Gastrocnemius medialis (tissue), 4 donors: ENCODE measurements at regions not wholly inside any gene's neighbourhood (a gene's known extent, or its start where the extent isn't known, plus 50 kb on each side); places are given as distances from the start of the nearest gene placed in this dataset.

Source experiments
- POLR2A ChIP-seq, 2 donors: fragments of 450-650 bp; IDR thresholded peaks; one replicate each; pipeline ENCODE4 v1.6.1; 2017; ENCODE audit warnings: antibody characterized with exemption in 2 of 2, mild to moderate bottlenecking in 2 of 2, moderate library complexity in 2 of 2
- TF ChIP-seq, protein P1 (sequence below), 5 experiments: fragments of 450-650 bp in 3 of 5; fragments of 200-600 bp in 2 of 5; sonication (generic) in 2 of 5; IDR thresholded peaks in 4 of 5; conservative IDR thresholded peaks in 1 of 5; 1 replicate in 4 of 5; 2 replicates in 1 of 5; pipeline ENCODE4 v1.5.1; 2016 to 2019; ENCODE audit warnings: antibody characterized with exemption in 5 of 5, mild to moderate bottlenecking in 3 of 5, moderate library complexity in 3 of 5

DNA sequence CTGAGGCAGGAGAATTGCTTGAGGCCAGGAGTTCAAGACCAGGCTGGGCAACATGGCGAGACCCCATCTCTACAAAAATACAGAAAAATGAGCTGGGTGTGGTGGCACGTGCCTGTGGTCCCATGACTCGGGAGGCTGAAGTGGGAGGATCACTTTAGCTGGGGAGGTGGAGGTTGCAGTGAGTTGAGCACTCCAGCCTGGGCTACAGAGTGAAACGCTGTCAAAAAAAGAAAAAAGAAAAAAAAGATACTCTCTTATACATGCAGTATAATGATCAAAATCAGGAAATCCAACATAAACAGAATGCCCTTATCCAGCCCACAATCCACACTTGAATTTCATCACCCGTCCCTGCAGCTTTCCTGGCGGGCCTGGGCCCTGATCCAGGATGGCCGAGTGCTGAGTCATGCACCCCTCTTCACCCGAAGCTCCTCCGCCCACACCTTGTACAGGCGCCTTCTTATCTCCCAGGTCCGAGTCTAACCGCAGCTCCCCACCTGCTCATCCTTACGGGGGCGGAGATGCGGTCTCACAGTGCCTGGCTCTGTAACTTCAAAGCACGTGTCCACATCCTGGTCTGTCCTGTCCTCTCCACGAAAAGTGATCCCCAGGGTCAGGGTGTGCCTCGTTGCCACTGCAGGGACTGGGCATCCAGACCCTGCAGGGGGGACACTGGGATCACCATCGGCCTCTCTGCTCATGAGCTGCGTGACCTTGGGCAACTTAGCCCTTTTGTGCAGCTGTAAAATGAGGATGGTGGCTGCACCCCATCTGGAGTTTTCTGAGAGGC, 120.2 kb upstream of the SLC45A1 start:
- TF ChIP-seq, protein P1, sequence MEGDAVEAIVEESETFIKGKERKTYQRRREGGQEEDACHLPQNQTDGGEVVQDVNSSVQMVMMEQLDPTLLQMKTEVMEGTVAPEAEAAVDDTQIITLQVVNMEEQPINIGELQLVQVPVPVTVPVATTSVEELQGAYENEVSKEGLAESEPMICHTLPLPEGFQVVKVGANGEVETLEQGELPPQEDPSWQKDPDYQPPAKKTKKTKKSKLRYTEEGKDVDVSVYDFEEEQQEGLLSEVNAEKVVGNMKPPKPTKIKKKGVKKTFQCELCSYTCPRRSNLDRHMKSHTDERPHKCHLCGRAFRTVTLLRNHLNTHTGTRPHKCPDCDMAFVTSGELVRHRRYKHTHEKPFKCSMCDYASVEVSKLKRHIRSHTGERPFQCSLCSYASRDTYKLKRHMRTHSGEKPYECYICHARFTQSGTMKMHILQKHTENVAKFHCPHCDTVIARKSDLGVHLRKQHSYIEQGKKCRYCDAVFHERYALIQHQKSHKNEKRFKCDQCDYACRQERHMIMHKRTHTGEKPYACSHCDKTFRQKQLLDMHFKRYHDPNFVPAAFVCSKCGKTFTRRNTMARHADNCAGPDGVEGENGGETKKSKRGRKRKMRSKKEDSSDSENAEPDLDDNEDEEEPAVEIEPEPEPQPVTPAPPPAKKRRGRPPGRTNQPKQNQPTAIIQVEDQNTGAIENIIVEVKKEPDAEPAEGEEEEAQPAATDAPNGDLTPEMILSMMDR (IDR thresholded peaks at IDR 0.05 in 4 of 5, conservative IDR thresholded peaks at IDR 0.05 in 1 of 5), result no peak
- no peak for TF ChIP-seq POLR2A (IDR thresholded peaks at IDR 0.05)
